ENCODE measurements at regions not wholly inside any gene's neighbourhood (a gene's known extent, or its start where the extent isn't known, plus 50 kb on each side); places are given as distances from the start of the nearest gene placed in this dataset.

DNA sequence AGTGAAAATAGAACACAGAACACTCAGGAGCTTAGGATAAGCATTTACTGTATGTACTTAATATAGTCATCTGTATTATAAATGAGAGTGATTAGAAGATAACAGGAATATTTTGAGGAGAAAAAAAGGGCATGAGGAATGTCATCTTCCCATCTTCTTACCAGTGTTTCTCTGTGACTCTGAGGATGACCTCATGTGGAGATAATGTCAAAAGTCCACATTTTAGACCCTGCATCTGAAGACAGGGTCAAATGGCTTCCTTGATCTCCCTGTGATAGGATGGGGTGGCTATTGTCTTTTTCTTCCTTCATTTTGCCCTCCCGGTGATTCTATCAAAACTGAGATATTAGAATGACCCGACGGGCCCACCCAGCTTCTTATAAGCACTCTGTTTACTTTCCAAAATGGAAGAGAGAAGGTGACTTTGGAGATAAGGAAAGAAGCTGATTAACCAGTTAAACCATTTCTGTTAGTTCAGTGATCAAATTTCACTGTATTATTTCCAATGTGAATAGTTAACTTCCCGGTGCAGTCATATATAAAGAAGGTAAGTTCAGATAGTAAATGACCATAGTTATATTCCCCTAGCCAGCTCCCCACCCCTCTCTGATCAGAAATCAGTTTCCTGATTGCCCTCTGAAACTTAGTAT lies 115.7 kb upstream of the SALL4 start:
- no peak for DNase-seq

DNA sequence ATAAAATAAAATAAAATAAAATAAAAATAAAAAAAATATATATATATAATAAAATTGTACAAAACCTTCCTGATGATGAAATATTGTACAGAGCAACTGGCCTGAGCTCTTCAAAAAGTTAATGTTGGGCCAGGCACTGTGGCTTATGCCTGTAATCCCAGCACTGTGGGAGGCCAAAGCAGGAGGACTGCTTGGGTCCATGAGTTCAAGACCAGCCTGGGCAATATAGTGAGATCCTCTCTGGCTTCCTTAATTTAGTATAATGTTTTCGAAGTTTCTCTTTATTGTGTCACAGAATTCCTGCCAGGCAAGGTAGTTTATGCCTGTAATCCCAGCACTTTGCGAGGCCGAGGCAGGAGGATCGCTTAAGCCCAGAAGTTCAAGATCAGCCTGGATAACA lies 113.9 kb upstream of the SALL4 start:
- DNase-seq, result no peak

DNA sequence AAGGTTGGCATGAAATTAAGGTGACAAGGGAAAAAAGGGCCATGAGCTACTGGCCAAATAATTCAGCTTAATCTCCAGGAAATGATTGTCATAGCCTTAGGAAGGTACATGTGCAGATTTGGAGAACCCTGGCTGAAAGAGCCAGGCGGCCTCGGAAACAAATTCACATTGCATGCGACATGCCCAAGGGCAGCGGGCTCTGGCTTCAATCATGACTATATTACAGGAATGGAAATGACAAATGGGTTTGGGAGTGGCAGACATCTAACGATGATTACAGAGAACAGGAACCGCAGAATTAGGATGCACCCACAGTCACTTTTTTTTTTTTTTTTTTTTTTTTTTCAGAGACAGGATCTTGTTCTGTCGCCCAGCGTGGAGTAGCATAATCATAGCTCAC lies 112.4 kb upstream of the SALL4 start:
- DNase-seq, result no peak

DNA sequence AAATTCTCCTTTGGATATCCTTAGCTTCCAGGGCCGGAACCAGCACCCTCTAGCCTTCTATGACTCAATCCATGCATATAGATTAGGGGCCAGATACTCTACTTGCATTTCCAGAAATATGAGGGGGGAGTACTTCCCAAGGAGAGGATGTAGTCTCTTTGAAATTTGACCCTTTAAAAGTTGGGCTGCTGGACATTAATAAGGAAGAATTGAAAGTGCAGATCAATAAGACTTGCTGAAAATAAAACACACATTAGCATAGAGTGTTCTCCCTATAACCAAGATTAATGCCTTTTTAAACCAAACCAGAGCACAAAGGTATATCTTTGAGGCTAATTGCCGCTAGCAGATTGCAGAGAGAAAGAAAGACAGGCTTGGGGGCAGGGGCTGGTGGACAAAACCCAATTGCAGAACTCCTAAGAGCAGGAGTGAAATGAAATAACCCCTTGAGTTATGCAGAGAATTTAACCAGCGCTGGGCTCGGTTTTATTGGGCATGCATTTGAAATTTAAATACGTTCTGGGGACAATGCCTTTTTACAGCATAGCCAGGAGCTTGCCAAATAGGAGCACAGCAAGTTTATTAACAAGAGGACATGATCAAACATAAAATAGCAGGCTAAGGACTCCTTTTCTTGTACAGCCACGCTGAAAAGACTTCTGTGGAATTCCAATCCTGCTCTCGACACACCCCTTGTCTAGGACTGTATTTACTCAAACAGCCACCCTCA lies 108.2 kb upstream of the SALL4 start:
- DNase-seq, result no peak

DNA sequence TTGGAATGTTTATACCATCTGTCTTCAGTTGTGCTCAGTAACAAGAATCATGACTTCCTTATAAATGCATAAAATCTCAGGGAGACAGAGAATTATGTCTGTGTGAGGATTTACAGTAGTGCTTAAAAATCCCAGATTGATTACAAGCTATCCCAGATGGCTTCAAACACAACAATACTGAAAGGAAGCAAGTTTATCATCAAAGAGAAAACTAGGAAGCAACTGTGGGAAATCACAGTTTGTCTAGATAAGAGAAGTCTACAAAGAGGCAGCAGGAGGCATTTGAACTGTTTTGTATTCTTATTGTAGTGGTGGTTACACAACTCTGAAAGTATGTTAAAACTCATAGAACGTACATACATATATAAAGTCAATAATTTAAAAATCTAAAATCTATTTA lies 104.4 kb upstream of the SALL4 start:
- DNase-seq, result no peak

DNA sequence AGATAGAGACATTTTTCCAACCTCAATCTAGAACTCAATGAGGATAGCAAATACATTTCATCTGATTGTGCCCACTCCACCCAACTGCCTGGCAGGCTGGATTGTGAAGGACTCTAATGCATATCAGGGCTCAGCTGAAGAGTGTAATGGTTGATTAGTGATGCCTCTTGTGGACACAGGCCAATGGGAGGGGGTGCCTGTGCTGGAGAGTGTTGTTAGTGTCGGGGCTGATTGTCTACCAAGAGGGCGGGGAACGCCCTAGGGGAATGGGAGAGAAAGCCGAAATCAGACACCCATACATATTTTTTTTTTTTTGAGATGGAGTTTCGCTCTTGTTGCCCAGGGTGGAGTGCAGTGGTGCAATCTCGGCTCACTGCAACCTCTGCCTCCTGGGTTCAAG lies 103.7 kb upstream of the SALL4 start:
- DNase-seq, result no peak

DNA sequence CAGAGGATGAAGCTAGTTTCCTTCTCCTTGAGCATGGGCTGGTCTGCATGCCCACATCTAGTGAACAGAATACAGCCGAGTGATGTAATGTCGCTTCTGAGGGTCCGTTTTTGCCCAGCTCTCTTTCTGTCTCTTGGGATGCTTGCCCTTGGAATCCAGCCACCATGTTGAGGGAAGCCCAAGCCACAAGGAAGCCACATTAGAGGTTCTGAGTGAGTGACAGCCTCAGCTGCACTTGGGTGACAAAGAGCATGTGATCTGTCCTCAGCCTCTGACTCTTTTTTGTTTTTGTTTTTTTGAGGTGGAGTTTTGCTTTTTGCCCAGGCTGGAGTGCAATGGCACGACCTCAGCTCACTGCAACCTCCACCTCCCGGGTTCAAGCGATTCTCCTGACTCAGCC lies 100.6 kb upstream of the SALL4 start:
- DNase-seq, result no peak

DNA sequence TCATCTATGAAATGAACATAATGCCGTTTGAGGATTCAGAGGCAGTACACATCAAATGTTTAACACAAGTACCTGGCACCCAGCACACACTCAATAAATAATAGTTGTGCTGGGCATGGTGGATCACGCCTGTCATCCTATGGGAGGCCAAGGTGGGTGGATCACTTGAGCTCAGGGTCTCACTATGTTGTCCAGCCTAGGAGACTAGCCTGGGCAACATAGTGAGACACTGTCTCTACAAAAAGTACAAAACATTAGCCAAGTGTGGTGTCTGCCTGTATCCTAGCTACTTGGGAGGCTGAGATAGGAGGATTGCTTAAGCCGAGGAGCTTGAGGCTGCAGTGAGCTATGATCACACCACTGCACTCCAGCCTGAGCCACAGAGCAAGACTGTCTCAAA lies 98.1 kb upstream of the SALL4 start:
- DNase-seq, result no peak

DNA sequence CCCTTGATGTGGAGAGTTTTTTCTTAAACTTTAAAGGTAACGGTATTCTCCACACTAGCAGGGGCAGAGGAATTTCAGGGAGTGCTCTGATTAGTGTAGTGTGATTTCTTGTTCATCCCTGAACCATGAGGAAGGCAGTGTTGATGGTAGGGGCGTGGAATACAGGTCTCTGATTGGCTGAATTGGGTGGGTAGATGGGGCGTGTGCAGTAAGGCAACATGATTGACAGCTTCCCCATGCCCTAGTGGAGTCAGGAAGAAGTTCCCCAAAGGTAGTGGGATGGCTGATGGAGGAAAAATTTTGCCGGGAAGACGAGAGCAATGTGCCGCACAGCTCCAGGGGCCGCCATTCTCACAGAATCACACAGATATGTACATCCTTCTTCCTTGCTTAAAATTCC lies 97.4 kb upstream of the SALL4 start:
- no peak for DNase-seq

DNA sequence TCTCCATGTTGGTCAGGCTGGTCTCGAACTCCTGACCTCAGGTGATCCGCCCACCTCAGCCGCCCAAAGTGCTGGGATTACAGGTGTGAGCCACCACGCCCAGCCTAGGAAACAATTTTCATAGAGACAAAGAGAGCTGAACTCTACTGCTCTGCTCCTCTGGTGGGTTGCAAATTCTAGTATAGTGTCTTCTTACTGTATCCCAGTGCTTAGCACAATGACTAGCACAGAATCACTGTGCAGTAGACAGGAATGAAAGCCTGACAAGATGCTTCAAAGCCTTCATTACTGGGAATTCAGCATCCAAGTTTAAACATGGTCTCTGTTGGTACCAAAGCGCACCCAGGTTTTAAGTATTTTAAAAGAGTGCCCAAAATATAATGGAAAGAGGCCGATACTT lies 96.5 kb upstream of the SALL4 start:
- DNase-seq, result no peak

DNA sequence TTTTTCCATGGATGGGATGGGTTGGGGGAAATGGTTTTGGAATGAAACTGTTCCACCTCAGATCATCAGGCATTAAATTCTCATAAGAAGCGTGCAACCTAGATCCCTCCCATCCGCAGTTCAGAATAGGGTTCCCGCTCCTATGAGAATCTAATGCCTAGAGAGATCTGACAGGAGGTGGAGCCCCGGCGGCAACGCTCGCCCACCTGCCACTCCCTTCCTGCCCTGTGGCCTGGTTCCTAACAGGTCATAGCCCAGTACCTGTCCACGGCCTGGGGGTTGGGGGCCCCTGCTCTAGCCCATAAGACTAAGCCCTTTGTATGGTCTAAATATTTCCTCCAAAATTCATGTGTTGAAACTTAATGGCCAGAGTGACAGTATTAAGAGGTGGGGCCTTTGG lies 92.3 kb upstream of the SALL4 start:
- DNase-seq, result no peak

DNA sequence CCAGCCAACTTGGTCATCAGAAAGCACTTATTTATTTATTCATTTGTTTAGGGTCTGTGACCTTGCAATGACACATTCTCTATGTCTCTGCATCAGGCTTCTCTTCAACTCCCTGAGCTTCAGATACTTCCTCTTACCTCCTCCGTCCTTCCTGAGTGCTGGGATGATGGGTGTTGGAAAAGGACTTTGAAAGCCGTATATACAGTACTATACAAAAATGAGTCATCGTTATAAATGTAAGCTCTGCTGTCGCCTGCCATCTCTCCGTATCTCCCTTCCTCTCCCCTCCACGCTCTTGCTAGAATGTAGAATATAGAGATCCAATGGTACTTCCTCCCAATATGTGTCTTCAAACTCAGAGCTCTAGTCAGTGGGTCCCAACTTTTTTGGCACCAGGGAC lies 91.9 kb upstream of the SALL4 start:
- DNase-seq, result no peak

DNA sequence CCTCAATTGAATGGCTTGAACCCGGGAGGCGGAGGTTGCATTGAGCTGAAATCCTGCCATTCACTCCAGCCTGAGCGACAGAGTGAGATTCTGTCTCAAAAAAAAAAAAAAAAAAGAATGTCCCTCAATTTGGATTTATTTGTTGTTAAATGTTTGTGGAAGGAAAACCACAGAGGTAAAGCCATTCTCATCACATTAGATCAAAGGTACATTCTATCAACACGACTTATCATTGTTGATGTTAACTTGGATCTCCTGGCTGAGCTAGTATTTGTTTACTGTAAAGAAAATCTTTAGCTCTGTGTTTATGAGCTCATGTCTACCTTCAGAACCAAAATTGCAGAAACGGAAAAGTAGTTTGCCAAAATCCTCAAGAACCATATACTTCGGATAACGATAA lies 91.4 kb upstream of the SALL4 start:
- no peak for DNase-seq

DNA sequence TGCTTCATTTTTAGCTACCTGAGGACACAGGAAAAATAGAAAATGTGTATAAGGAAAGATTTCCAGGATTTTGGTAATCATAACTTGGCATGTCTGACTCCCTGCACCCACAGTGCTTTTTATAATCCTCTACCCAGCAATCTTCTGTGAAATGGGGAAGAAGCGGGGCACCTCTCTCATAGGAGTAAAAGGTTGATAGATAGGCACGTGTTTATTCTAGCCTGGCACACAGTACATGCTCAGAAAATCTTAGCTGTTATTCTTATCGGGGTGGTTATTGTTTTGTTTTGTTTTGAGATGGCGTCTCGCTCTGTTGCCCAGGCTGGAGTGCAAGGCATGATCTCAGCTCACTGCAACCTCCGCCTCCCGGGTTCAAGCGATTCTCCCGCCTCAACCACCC lies 87.7 kb upstream of the SALL4 start:
- DNase-seq, result no peak

DNA sequence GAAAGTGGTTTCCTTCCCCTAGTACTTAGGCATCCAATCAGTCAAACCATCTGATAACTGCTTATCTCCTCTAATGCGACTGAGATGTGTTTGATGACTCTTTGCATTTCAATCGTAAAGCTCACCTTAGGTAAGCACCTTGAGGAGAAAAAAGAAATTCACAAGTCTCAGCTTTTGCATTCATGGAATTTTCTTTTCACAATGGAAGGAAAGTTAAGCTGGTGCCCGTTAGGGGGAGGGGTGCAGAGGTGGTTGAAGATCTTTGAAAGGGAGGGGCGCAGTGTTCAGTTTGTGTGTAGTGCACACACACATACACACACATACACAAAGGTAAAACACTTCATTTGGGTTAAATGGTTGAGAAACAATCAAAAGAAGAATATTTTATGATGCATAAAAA lies 87.1 kb upstream of the SALL4 start:
- no peak for DNase-seq

DNA sequence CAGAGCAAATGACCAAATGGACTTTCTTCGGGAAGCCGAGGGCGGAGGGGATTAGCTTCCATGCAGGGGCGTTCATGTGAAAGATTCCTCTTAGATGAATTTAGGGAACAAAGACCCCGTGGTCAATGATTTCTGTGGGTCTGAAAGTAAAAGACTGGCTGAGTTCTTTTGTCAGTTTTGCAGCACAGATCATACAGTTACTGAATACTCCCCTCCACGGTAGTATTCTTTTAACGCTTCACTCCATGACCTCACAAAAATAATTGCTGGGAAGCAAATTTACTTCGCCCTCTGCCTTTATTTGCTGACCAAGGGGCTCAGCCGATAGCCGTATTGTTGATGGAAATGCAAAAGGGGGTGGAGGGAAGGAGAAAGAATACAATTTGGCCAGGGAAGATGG lies 86.0 kb upstream of the SALL4 start:
- no peak for DNase-seq

DNA sequence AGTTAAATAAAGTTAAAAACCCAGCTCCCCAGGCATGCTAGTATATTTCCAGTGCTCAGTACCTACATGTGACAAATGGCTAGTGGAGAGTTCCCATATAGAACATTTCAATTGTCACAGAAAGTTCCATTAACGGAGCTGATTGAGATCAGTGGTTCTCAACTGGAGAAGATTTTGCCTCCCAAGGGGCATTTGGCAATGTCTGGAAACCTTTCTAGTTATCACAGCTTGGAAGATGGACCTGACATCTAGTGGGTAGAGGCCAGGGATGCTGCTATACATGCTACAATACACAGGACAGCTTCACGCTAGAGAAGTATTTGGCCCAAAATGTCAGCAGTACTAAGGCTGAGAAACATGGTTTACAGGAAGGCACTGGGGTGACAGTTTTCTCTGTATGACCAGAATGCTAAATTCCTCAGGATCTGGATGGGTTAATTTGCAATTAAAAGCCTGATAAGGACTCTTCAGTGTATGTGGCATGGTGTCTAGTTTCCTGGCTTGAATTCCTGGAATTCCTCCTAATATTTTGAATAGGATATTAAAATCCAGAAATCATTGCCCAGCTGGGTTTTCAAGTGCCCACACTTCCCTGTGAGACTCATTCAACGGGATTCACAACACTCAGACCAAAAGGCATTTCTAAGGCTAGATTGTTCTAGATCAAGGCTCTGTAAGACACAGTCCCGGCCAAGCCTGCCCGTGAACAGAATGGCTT lies 84.7 kb upstream of the SALL4 start:
- DNase-seq, result no peak

DNA sequence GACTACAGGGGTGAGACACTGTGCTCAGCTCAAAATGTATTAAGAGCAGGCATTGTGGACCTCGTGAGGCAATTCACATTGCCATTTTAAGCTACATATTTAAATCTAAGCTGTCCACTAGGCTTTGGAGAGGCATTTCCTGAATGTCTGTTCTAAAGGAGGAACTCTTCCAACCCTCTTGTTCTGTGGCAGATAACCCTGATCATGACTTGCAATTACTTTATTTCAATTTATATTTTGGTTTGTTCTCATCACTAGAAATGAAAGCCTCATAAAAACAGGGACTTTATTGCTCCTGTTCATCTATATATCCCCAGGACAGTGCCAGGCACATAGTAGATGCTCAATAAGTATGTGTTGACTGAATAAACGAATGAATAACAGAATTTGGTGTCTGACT lies 84.0 kb upstream of the SALL4 start:
- no peak for DNase-seq

DNA sequence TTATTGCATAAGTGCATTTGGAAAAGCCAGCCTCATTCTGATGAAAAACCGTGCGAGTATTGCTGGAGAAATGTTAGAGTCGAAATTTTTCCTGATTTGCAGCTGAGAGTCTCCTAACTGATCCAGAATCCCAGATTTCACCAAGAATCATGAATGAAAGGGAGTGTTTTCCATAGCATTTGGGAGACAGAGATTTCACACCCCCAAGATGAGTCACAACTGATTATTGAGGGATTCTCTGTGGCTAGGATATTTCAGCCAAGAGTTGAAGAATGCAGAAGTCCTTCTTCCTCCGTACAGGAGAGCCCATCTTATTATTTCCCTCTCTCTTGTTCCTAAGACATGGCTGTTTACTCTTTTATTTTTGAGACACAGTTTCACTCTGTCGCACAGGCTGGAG lies 82.2 kb upstream of the SALL4 start:
- DNase-seq, result no peak

DNA sequence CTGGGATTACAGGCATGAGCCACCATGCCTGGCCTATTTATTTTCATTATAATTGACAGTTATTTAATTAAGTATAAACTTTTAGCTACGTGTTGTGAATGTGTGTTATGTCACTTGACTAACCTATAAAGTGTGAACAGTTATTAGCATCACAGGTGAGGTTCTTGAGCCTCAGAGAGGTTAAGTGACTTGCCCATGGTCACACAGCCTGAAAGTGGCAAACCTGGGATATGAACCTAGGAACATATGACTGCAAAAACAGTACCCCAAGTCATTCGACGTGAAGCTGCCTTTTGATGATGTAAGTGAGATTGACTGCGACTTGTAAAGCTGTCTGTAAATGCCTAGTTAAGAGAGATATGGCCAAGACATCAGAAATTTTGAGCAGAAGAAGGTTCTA lies 77.9 kb upstream of the SALL4 start:
- DNase-seq, result no peak

DNA sequence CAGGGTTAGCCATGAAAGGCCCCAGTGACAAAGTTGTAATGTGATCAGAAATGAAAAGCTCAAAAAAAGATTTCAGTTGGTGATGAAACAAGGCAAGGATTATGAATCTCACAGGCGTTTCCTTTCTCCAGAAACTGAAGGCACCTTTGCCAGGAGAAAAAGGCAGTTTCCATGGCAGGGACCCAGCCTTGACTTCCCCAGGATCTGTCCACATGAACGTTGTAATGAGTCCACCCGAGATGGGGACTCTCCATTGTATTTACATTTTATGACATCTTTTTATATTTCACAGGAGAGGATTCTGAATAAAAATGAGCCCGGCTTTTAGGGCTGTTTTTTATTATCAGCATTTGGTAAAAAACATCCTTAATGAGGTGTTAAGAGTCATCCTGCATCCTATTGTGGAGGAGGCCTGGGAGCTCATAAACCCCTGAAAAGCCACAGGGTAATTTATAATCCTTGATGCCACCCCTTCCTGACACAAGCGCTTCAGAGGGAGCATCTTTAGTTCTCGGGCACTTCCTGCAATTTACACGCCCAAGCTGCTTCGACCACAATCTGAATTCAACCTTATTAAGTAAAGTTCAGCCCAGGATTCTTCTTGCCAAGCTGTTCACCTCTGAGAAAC lies 74.1 kb upstream of the SALL4 start:
- DNase-seq, result no peak

DNA sequence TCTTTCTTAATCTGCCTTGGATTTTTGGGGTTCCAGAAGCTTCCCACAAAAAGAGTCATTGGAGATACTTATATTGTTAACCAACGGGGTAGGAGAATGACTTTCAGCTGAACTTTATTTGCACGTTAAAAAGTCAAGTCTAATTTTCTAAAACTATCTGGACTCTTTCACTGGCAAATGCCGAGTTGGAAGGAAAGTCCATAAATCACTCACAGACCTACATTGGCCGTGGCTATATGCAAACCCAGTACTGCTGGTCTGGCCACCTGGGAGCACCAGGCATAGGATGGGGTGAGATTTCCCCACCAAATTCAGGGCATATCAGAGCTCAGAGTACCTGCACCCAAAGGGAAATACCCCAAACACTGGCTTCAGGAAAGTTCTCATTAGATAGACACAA lies 71.3 kb upstream of the SALL4 start:
- no peak for DNase-seq

DNA sequence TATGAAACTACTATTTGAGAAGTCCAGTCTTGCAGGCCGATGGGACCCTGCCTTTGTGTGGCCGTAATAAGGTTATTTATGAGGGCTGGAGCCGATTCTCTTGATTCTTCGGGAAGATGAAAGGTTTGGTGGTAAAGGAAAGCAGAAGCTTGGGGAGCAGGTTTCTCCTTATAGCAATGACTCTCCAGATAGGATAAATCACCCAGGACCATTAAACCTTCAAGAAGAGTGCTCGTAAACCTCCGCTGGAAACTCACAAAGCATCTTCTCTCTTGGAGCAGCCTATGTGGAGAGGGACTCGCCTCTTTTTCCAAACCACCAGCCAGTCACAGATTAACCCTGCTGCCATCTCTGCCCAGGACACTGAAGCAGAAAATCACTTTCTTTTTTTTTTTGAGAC lies 69.6 kb upstream of the SALL4 start:
- DNase-seq, result no peak

DNA sequence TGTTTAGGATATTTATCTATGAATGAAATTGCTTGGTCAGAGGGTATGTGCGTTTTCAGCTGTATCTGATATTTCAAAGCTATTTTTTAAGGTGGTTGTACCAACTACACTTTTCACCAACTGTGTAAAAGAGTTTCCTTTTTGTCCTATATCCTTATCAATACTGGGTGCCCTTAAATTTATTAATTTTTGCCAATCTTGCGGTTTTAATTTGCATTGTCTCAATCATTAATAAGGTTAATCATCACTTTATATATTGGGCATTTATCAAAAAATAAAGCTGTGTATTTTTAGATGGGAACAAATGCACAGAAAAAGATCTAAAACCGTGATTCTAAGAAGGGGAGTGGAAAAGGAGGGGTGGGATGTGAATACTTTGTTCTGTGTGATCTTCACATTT lies 66.7 kb upstream of the SALL4 start:
- DNase-seq, result no peak
